Naive thymus-derived CD4-positive, alpha-beta T cell (primary cell): ENCODE measurements at regions not wholly inside any gene's neighbourhood (a gene's known extent, or its start where the extent isn't known, plus 50 kb on each side); places are given as distances from the start of the nearest gene placed in this dataset.

Experiments used
- ATAC-seq: fragments of 150-1000 bp; cut with Tn5 transposase; 2 replicates; pipeline ENCODE4 v1.10.0; 2021; ENCODE audit warnings: mild to moderate bottlenecking, moderate library complexity
- CTCF ChIA-PET: fragments of 350-600 bp; sonication (Branson Sonifier 250); formaldehyde crosslinking; loops from one replicate; lab custom pipeline; 2021; ENCODE audit warnings: antibody characterized with exemption; lab: Charles Lee
- POLR2A ChIA-PET: fragments of 350-600 bp; sonication (Branson Sonifier 250); formaldehyde crosslinking; loops from one replicate; lab custom pipeline; 2021; ENCODE audit warnings: antibody characterized with exemption, inconsistent platforms; lab: Charles Lee
- DNase-seq, 9 donors: peaks; one replicate each; pipeline versions ENCODE4 v3.0.0 to v3.0.0-alpha.2; 2020 to 2022; ENCODE audit warnings: mixed read lengths in 1 of 9
- H3K27ac ChIP-seq: one replicate; pipeline ENCODE4 v1.7.0; 2013; ENCODE audit warnings: mild to moderate bottlenecking, low read depth, low read length, moderate library complexity
- H3K27me3 ChIP-seq, 2 donors: one replicate each; pipeline ENCODE4 v1.7.0; 2013; ENCODE audit warnings: low read length in 2 of 2, mild to moderate bottlenecking in 2 of 2, moderate library complexity in 2 of 2; ENCODE audit not compliant: control insufficient read depth in 2 of 2, insufficient read depth in 2 of 2
- H3K36me3 ChIP-seq, 3 experiments: 1 replicate in 2 of 3; 2 replicates in 1 of 3; pipeline ENCODE4 v1.7.0; 2013; ENCODE audit warnings: low read length in 3 of 3, mild to moderate bottlenecking in 3 of 3, moderate library complexity in 1 of 3; ENCODE audit not compliant: insufficient read depth in 3 of 3, control insufficient read depth in 2 of 3
- H3K4me1 ChIP-seq, 2 donors: one replicate each; pipeline ENCODE4 v1.7.0; 2013; ENCODE audit warnings: low read length in 2 of 2, mild to moderate bottlenecking in 2 of 2, moderate library complexity in 1 of 2; ENCODE audit not compliant: control insufficient read depth in 2 of 2, insufficient read depth in 2 of 2
- H3K4me3 ChIP-seq: 2 replicates; pipeline ENCODE4 v1.7.0; 2013; ENCODE audit warnings: mild to moderate bottlenecking, low read length
- H3K9me3 ChIP-seq, 3 experiments: 1 replicate in 2 of 3; 2 replicates in 1 of 3; pipeline ENCODE4 v1.7.0; 2013; ENCODE audit warnings: low read length in 3 of 3; ENCODE audit not compliant: control insufficient read depth in 2 of 3
- H3K27ac Mint-ChIP-seq, 9 donors: one replicate each; pipeline ENCODE4 v1.8.0; 2020 to 2022; ENCODE audit warnings: mixed read lengths in 9 of 9, mild to moderate bottlenecking in 8 of 9, moderate library complexity in 5 of 9, inconsistent platforms in 2 of 9
- H3K27me3 Mint-ChIP-seq, 5 donors: one replicate each; pipeline ENCODE4 v1.8.0; 2021 to 2022; ENCODE audit warnings: mixed read lengths in 5 of 5, mild to moderate bottlenecking in 1 of 5
- H3K36me3 Mint-ChIP-seq, 5 donors: one replicate each; pipeline ENCODE4 v1.8.0; 2020 to 2022; ENCODE audit warnings: mixed read lengths in 5 of 5, mild to moderate bottlenecking in 3 of 5, inconsistent platforms in 1 of 5
- H3K4me1 Mint-ChIP-seq, 7 donors: one replicate each; pipeline ENCODE4 v1.8.0; 2020 to 2022; ENCODE audit warnings: mixed read lengths in 7 of 7, mild to moderate bottlenecking in 3 of 7, inconsistent platforms in 1 of 7
- H3K4me3 Mint-ChIP-seq, 10 donors: one replicate each; pipeline ENCODE4 v1.8.0; 2020 to 2022; ENCODE audit warnings: mild to moderate bottlenecking in 10 of 10, mixed read lengths in 10 of 10, moderate library complexity in 6 of 10, inconsistent platforms in 2 of 10
- H3K9me3 Mint-ChIP-seq, 11 donors: one replicate each; pipeline ENCODE4 v1.8.0; 2020 to 2022; ENCODE audit warnings: mixed read lengths in 11 of 11, mild to moderate bottlenecking in 4 of 11, inconsistent platforms in 1 of 11, moderate library complexity in 1 of 11
- intact Hi-C, 2 donors: fragments of 100-400 bp; cut with micrococcal nuclease; formaldehyde crosslinking; loops; one replicate each; pipeline ENCODE4 v1.15.1; 2023

GRCh38 chr1:188363943-188364342 is 1535.2 kb downstream of the PLA2G4A start:
- no peak overlapping the region for H3K4me3 ChIP-seq
- H3K4me1 ChIP-seq = no peaks in the 10 kb centered on the region
- POLR2A ChIA-PET = no interaction called here
- H3K36me3 ChIP-seq = no peaks in the 10 kb centered on the region
- CTCF ChIA-PET = no interaction called here
- Mint-ChIP-seq H3K36me3 (peaks cover 0 to 3% (median 0%) of the 10 kb centered on the region in 5 donors), H3K27ac (no peak overlapping the region), H3K4me1 (no peaks in the 10 kb centered on the region), H3K27me3 (no peaks in the 10 kb centered on the region), H3K9me3 (peaks cover 0 to 19% (median 4%) of the 10 kb centered on the region in 11 donors), H3K4me3 (no peak overlapping the region)
- DNase-seq = no peak
- ATAC-seq = no peak
- no peak overlapping the region for H3K27ac ChIP-seq
- no peaks in the 10 kb centered on the region for H3K9me3 ChIP-seq
- no peaks in the 10 kb centered on the region for H3K27me3 ChIP-seq
- intact Hi-C loops = no loop called here

DNA sequence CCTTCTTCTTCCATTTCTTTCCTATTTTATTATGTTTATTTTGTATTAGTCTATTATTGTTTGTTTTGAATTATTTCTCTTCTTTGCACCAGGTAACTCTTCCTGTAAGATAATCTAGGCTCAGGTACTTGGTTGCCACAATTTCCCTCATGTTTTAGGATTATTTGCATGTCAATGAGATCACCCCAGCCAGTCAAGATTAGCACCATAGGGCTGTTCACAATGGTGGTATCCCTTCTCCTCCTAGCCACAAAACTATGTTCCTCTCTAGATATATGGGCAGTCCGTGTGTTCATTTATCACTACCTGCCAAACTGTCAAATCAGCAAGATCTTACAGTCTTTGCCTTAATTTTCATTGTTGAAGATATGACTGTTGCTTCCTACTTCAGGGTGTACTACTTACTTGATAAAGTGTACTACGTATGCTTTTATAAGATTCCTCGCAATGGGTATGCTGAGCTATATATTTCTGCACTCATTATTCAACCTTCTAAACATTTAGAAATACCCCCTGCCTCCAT is 1536.2 kb downstream of the PLA2G4A start:
- H3K9me3 ChIP-seq = no peaks in the 10 kb centered on the region
- H3K36me3 ChIP-seq = no peaks in the 10 kb centered on the region
- ChIA-PET POLR2A (interaction anchor here (0.6 kb wide), 1 partner anchor 197 kb away, joined by 4 read pairs; no protein-coding TSS in a partner anchor), CTCF (no interaction called here)
- intact Hi-C loops = no loop called here
- no peak for ATAC-seq
- Mint-ChIP-seq H3K27ac (no peak overlapping the region), H3K27me3 (no peaks in the 10 kb centered on the region), H3K9me3 (peaks cover 0 to 10% (median 0%) of the 10 kb centered on the region in 11 donors), H3K4me1 (no peaks in the 10 kb centered on the region), H3K36me3 (no peaks in the 10 kb centered on the region), H3K4me3 (no peak overlapping the region)
- H3K27me3 ChIP-seq = no peaks in the 10 kb centered on the region
- H3K4me1 ChIP-seq = no peaks in the 10 kb centered on the region
- no peak overlapping the region for H3K4me3 ChIP-seq
- H3K27ac ChIP-seq = no peak overlapping the region
- DNase-seq = no peak

GRCh38 chr1:188365874-188366273 is 1537.1 kb downstream of the PLA2G4A start:
- Histone ChIP-seq H3K27me3 (no peaks in the 10 kb centered on the region), H3K4me1 (no peaks in the 10 kb centered on the region), H3K36me3 (no peaks in the 10 kb centered on the region), H3K27ac (no peak overlapping the region), H3K4me3 (no peak overlapping the region), H3K9me3 (no peaks in the 10 kb centered on the region)
- peaks cover 0 to 10% (median 0%) of the 10 kb centered on the region in 11 donors for H3K9me3 Mint-ChIP-seq
- DNase-seq = no peak
- ATAC-seq = no peak
- no peak overlapping the region for H3K4me3 Mint-ChIP-seq
- H3K4me1 Mint-ChIP-seq = no peaks in the 10 kb centered on the region
- intact Hi-C loops = no loop called here
- ChIA-PET POLR2A (no interaction called here), CTCF (no interaction called here)
- no peaks in the 10 kb centered on the region for H3K27me3 Mint-ChIP-seq
- H3K27ac Mint-ChIP-seq = no peak overlapping the region
- H3K36me3 Mint-ChIP-seq = no peaks in the 10 kb centered on the region

GRCh38 chr1:188367661-188368060 is 1538.9 kb downstream of the PLA2G4A start:
- ChIA-PET POLR2A (no interaction called here), CTCF (no interaction called here)
- Mint-ChIP-seq H3K27ac (no peak overlapping the region), H3K9me3 (peaks cover 0 to 7% (median 0%) of the 10 kb centered on the region in 11 donors), H3K4me1 (no peaks in the 10 kb centered on the region), H3K36me3 (no peaks in the 10 kb centered on the region), H3K27me3 (no peaks in the 10 kb centered on the region), H3K4me3 (no peak overlapping the region)
- no peak for DNase-seq
- intact Hi-C loops = no loop called here
- no peaks in the 10 kb centered on the region for H3K36me3 ChIP-seq
- H3K4me3 ChIP-seq = no peak overlapping the region
- H3K9me3 ChIP-seq = no peaks in the 10 kb centered on the region
- H3K27ac ChIP-seq = no peak overlapping the region
- H3K4me1 ChIP-seq = no peaks in the 10 kb centered on the region
- H3K27me3 ChIP-seq = no peaks in the 10 kb centered on the region
- ATAC-seq = no peak

GRCh38 chr1:188371295-188371806 is 1542.6 kb downstream of the PLA2G4A start:
- POLR2A ChIA-PET = no interaction called here
- Mint-ChIP-seq H3K36me3 (no peaks in the 10 kb centered on the region), H3K27ac (no peak overlapping the region), H3K9me3 (peaks cover 0 to 8% (median 2%) of the 10 kb centered on the region in 11 donors), H3K4me3 (no peak overlapping the region), H3K4me1 (no peaks in the 10 kb centered on the region), H3K27me3 (no peaks in the 10 kb centered on the region)
- intact Hi-C loops = no loop called here
- Histone ChIP-seq H3K27me3 (no peaks in the 10 kb centered on the region), H3K27ac (no peak overlapping the region), H3K4me1 (no peaks in the 10 kb centered on the region), H3K36me3 (no peaks in the 10 kb centered on the region), H3K9me3 (no peaks in the 10 kb centered on the region), H3K4me3 (no peak overlapping the region)
- no peak for ATAC-seq
- no peak for DNase-seq
- CTCF ChIA-PET = no interaction called here

DNA sequence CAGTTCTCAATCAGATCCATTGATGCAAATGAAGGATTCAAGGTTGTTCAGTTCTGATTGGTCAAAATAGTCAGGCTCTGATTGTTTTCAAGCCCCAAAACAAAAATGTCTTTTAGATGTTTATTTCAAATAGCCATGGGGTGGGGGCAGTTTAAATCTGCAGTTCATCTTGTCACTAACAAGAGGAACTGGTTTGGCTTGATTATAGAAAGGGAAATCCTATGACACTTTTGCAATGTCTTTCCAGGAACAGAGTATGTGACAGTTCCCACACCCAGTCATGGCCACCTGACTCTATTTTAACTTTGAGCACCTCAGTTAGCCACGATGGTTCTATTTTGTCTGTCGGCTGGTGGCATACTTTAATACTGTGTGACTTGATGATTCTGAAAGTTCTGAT is 1544.1 kb downstream of the PLA2G4A start:
- ATAC-seq = no peak
- no peaks in the 10 kb centered on the region for H3K27me3 Mint-ChIP-seq
- no peak overlapping the region for H3K4me3 Mint-ChIP-seq
- Histone ChIP-seq H3K9me3 (no peaks in the 10 kb centered on the region), H3K27ac (no peak overlapping the region), H3K4me1 (no peaks in the 10 kb centered on the region), H3K4me3 (no peak overlapping the region), H3K27me3 (no peaks in the 10 kb centered on the region), H3K36me3 (no peaks in the 10 kb centered on the region)
- H3K4me1 Mint-ChIP-seq = no peaks in the 10 kb centered on the region
- peaks cover 0 to 9% (median 5%) of the 10 kb centered on the region in 11 donors for H3K9me3 Mint-ChIP-seq
- ChIA-PET POLR2A (no interaction called here), CTCF (no interaction called here)
- no peak for DNase-seq
- intact Hi-C loops = no loop called here
- H3K27ac Mint-ChIP-seq = no peak overlapping the region
- H3K36me3 Mint-ChIP-seq = no peaks in the 10 kb centered on the region

DNA sequence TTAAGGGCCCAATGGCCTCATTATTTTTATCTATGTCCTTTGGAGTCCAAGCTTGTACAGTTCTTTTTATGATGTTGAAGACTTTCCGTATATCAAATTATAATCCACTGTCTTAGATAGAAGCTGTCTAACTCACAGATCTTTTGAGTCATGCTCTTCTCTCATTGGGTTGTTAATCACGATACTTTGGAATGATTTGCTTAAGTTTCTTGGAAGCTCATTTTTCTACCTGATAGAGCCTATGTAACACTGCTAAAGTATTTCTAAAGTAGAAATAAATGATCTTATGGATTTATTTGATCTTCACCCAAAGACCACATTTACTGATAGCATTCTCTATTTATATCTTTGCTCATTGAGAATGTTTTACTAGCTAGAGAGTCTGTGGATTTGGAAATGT is 1554.1 kb downstream of the PLA2G4A start:
- ChIA-PET POLR2A (no interaction called here), CTCF (no interaction called here)

More for the DNA sequence above, 1554.1 kb downstream of the PLA2G4A start:
- ATAC-seq = no peak
- intact Hi-C loops = no loop called here
- Histone ChIP-seq H3K27me3 (no peaks in the 10 kb centered on the region), H3K36me3 (no peaks in the 10 kb centered on the region), H3K9me3 (no peaks in the 10 kb centered on the region), H3K27ac (no peak overlapping the region), H3K4me1 (no peaks in the 10 kb centered on the region), H3K4me3 (no peak overlapping the region)
- Mint-ChIP-seq H3K4me1 (no peaks in the 10 kb centered on the region), H3K9me3 (peaks cover 0 to 11% (median 0%) of the 10 kb centered on the region in 11 donors), H3K27me3 (no peaks in the 10 kb centered on the region), H3K36me3 (no peaks in the 10 kb centered on the region), H3K27ac (no peak overlapping the region), H3K4me3 (no peak overlapping the region)
- no peak for DNase-seq
